ENCODE measurements at regions not wholly inside any gene's neighbourhood (a gene's known extent, or its start where the extent isn't known, plus 50 kb on each side); places are given as distances from the start of the nearest gene placed in this dataset.

DNA sequence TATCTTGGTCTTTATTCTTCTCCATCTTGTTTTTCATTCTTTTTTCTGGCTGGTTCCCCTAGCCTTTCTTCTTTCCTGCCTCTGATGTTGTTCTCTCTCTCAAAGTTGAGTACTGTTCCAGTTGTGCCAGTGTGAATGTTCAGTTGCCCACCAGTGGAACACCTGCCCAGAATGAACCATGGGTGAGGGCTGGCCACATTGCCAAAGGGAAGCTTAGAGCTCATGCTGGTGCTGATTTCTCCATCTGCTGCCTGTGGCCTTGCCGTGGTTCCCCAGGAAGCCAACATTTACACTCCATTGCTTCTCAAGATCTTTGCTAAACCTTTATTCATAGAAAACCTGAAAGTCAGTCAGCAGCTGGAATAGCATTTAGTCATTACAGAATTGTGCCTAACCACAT is 99.1 kb upstream of the MC2R start:
- TF ChIP-seq CTCF (IDR thresholded peaks at IDR 0.05; ENCODE audit: unreplicated experiment): no peak
- H3K27ac Mint-ChIP-seq: no peak overlapping the region
- H3K4me3 Mint-ChIP-seq (ENCODE audit: low read depth): no peak overlapping the region
- no peaks in the 10 kb centered on the region for H3K27me3 Mint-ChIP-seq
- DNase-seq (ENCODE audit: low spot score, unreplicated experiment): no peak
- H3K36me3 Mint-ChIP-seq (ENCODE audit: insufficient read depth): no peaks in the 10 kb centered on the region
- no peaks in the 10 kb centered on the region for H3K4me1 Mint-ChIP-seq (ENCODE audit: low read depth)
- peaks cover 12% of the 10 kb centered on the region for H3K9me3 Mint-ChIP-seq (ENCODE audit: low read depth)

- Mint-ChIP-seq H3K36me3 (ENCODE audit: insufficient read depth) (no peaks in the 10 kb centered on the region), H3K27ac (no peak overlapping the region), H3K9me3 (ENCODE audit: low read depth) (peaks cover 6% of the 10 kb centered on the region), H3K4me3 (ENCODE audit: low read depth) (no peak overlapping the region), H3K27me3 (no peaks in the 10 kb centered on the region), H3K4me1 (ENCODE audit: low read depth) (no peaks in the 10 kb centered on the region)
- no peak for TF ChIP-seq CTCF (IDR thresholded peaks at IDR 0.05; ENCODE audit: unreplicated experiment)
- no peak for DNase-seq (ENCODE audit: low spot score, unreplicated experiment)
Measured at GRCh38 chr18:14000884-14001283, 85.5 kb upstream of the MC2R start.

- TF ChIP-seq CTCF (IDR thresholded peaks at IDR 0.05; ENCODE audit: unreplicated experiment): no peak
Measured at GRCh38 chr18:13999231-13999630, 83.9 kb upstream of the MC2R start.

DNA sequence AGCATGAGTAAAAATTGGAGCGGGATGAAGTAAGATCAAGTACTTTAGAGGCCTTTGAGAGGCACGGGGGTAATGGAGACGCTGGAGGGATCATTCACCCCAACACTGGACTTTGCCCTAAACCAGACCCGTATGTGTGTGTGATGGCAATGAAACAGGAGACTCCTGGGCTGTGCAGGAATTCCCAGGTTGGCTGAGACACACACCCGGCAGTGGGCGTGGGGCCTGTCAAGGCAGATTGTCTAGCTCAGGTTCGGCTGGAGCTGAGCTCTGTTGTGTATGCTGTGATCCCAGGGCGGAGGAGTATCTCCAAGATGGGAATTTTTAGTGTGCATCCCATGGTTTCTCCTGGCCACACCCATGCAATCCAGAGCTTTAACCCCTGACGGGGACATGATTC is 83.2 kb upstream of the MC2R start:
- Mint-ChIP-seq H3K27me3 (no peaks in the 10 kb centered on the region), H3K27ac (no peak overlapping the region), H3K36me3 (ENCODE audit: insufficient read depth) (no peaks in the 10 kb centered on the region), H3K9me3 (ENCODE audit: low read depth) (no peaks in the 10 kb centered on the region), H3K4me1 (ENCODE audit: low read depth) (no peaks in the 10 kb centered on the region), H3K4me3 (ENCODE audit: low read depth) (no peak overlapping the region)
- no peak for TF ChIP-seq CTCF (IDR thresholded peaks at IDR 0.05; ENCODE audit: unreplicated experiment)
- no peak for DNase-seq (ENCODE audit: low spot score, unreplicated experiment)

More at GRCh38 chr18:13999231-13999630, 83.9 kb upstream of the MC2R start:
- Mint-ChIP-seq H3K9me3 (ENCODE audit: low read depth) (no peaks in the 10 kb centered on the region), H3K36me3 (ENCODE audit: insufficient read depth) (no peaks in the 10 kb centered on the region), H3K4me3 (ENCODE audit: low read depth) (no peak overlapping the region), H3K4me1 (ENCODE audit: low read depth) (no peaks in the 10 kb centered on the region), H3K27me3 (no peaks in the 10 kb centered on the region), H3K27ac (no peak overlapping the region)
- DNase-seq (ENCODE audit: low spot score, unreplicated experiment): no peak

DNA sequence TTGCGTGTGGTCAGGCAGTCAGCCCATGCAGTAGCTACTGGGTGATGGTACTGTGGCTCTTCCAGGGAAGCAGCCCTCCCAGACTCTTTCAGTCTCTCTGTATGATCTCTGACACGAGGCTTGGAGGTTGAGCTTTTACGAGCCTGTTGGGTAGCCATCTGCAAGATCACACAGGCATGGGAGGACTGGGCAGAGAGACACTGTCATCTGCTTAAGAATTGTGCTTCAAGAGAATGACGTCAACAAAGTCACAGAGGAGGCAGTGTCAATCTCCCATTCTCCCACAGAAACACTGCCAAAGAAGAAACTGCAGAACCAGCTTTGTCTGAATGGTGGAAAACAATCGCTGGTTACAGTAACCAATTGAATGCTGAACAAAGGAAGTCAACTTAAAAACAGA is 78.4 kb upstream of the MC2R start:
- Mint-ChIP-seq H3K27ac (no peak overlapping the region), H3K27me3 (no peaks in the 10 kb centered on the region), H3K36me3 (ENCODE audit: insufficient read depth) (no peaks in the 10 kb centered on the region), H3K4me1 (ENCODE audit: low read depth) (no peaks in the 10 kb centered on the region), H3K4me3 (ENCODE audit: low read depth) (no peak overlapping the region), H3K9me3 (ENCODE audit: low read depth) (peaks cover 3% of the 10 kb centered on the region)
- TF ChIP-seq CTCF (IDR thresholded peaks at IDR 0.05; ENCODE audit: unreplicated experiment): no peak
- DNase-seq (ENCODE audit: low spot score, unreplicated experiment): no peak
